ENCODE measurements at regions not wholly inside any gene's neighbourhood (a gene's known extent, or its start where the extent isn't known, plus 50 kb on each side); places are given as distances from the start of the nearest gene placed in this dataset.
"Not testable (repeated sequence)": the region's sequence is repeated elsewhere in the genome, so short reads cannot be mapped to it uniquely, and the experiment has no call there.

DNA sequence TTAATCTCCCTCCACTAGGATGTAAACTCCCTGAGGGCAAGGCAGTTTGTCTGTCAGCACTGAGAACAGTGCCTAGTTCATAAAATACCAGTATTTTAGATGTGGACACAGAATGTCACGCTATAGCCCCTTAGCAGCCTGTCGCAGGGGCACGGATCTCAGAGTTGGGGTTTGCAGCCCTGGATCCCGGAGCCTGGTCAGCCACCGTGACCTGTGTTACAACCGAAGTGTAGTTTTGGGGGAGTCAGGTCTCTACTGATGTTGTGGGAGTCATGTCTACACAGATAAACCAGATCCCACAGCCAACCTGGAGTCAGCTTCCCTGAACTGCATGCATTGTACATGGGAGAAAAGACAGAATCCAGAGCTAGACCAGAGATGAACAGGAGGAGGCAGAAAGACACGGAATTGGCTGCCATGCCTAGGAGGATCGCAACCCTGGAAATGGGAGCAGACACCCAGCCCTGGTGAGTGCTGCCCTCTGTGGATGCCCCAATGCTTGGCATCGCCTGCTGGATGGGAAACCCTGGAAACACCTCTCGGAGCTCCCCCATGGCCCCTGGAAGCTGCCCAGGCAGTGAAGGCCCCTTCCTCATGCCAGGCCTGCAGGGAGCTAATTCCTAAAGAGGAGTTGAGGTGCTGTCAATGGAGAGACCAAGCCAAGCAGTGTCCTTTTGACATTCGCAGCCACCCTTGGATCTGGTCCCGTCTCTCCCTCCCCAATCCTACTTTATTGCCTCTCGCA is 851.3 kb downstream of the TBC1D22A start:
- DNase-seq (ENCODE audit: low spot score) = no peak

DNA sequence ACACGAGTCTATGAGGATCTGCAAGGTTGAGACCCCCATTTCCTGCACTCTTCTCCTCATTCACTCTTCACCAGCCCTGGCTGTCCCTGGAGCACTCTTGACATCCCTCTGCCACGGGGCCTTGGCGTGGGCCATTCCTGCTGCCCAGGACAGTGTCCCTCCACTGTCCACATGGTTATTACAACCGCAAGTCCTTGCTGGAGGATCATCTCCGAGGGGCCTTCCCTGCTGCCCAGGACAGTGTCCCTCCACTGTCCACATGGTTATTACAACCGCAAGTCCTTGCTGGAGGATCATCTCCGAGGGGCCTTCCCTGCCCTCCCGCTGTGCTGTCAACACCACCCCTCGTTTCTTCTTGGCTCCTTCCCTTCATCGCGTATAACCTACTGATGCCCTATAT is 850.7 kb downstream of the TBC1D22A start:
- DNase-seq (ENCODE audit: low spot score) = not testable (repeated sequence)

DNA sequence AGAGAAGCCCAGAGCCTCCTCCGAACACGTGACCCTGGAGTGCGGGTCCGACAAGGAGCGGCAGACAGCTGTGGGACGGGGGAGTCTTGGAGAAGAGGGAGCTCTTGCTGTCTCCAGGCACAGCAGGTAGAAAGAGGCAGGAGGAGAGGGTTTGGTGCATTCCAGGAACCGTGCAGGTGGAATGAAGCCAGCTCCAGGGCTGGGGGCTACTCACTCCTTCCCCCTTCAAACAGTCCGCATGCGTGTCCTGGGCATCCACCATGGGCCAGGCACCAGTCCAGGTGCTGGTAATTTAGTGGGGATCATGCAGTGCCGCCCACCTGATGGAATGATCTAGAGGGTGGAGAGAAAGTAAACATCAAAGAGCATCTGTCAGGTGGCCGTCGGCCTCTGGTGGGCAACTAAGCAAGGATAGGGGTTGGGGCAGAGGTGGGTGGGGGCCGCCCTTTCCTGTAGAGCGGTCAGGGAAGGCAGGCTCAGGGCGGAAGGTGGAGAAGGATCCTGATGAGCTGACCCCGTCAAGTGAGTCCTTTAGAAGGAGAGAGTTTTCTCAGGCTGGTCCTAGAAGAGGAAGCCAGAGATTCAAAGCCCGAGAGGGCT is 850.0 kb downstream of the TBC1D22A start:
- DNase-seq (ENCODE audit: low spot score) = no peak

DNA sequence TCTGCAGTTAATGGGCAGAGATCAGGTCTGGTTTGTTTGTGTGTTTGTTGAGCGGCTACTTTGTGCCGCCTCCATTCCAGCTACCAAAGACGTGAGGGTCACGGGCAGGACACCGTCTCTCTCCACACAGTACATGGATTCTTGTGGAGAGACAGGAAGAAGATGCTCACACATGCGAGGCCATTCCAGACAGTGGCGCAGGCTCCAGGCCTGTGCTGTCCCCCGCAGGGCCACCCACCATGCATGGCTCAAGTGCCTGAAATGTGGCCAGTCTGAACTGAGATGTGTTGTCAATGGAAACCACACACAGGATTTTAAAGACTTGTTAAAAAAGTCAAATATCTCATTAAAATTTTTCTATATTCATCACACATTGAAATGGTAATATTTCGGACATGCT is 848.3 kb downstream of the TBC1D22A start:
- no peak for DNase-seq (ENCODE audit: low spot score)

DNA sequence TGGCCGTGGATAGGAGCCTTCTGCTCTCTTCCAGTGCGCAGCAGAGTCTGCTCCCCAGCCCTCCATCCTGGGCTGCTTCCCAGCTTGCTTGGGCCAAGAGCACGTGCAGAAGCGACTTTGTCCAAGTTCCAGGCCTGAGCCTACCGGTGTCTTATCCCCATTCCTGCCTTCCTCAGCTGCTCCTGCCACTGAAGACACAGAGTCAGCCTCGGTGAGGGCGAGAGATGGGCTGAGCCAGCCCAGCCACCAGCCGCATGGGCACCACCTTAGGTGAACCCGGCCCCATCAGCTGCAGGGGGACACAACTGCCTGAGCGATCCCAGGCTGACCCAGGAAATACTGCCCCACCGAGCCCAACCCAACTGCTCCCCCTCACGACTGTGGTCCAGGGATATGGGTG is 847.8 kb downstream of the TBC1D22A start:
- no peak for DNase-seq (ENCODE audit: low spot score)

DNA sequence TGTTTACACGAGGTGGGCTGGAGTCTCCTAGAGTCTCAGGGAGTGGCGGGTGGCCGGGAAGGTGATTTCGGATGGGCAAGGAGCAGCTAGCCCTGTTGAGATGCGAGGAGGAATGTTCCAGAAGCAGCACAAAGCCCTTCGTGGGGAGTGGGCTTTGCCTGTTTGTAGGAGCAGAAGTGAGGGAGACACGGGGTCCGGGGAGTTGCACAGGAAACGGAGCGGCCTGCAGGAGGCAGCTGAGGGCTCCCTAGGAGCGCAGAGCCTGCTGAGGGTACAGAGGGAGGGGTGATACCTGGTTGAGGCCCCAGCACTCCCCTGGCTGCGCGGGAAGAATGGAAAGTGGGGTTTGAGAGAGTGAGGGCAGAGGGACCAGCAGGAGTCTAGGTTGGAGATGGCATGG is 847.2 kb downstream of the TBC1D22A start:
- DNase-seq (ENCODE audit: low spot score) = no peak

DNA sequence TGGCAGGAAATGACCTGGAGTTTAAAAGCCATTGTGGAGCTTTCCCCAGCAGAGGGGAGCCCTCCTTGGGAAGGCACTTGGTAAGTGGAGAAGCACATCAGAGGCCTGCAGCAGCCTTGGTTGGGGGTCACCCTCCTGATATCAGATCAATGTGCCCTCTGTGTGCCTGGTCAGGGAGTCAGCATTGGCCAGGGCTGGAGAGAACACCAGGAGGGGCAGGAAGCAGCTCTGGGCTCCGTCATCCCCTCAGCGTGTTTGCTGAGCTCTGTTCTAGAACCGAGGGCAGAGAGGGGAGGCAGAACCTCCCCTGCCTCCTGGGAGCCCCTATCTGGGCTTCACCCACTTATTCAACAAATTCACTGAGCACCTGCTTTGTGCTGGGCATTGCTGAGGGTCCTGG is 846.0 kb downstream of the TBC1D22A start:
- no peak for DNase-seq (ENCODE audit: low spot score)

DNA sequence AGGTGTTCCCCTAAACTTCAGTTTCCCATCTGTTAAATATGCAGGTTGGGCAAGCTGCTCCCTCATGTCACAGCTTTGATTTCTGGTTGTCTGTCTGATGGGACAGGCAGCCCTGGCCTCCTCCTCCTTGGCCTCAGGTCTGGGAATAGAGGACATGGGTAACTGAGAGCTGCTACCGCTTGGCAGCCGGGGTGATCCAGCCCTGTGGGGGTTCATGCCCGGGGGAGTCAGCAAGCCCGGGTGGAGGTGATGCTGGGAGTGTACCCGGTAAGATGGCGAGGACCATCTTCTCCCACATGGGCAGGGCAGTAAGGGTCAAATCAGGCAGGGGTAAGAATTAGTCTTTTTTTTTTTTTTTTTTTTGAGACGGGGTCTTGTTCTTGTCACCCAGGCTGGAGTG is 845.0 kb downstream of the TBC1D22A start:
- no peak for DNase-seq (ENCODE audit: low spot score)

DNA sequence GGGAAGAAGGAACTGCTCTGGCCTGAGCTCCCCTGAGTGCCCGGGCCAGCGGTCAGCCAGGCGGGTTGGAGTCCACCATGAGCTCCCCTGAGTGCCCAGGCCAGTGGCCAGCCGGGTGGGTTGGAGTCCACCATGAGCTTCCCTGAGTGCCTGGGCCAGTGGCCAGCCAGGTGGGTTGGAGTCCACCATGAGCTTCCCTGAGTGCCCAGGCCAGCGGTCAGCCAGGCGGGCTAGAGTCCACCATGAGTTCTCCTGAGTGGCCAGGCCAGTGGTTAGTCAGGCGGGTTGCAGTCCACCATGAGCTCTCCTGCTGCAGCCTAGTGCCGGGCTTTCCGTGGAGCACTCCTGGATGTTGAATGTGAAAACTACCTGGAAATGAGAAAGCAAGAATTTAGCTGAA is 844.0 kb downstream of the TBC1D22A start:
- no peak for DNase-seq (ENCODE audit: low spot score)

DNA sequence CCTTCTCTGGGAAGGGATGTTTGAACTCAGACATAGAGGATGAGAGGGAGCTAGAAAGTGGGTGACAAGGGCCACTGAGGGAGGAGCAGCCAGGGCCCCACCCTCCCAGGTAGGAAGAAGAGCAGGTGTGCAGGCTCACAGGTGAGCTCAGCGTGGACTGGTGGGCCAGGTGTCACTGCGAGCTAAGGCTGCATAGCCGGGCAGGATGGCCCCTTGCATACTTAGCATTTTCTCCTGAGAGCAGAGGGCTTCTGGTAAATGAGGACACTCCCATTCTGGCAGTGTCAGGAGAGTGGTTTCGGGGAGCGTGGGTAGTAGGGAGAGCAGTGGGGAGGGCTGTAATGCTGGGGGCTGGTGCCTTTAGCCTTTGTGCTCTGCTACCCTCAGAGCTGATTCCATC is 843.4 kb downstream of the TBC1D22A start:
- no peak for DNase-seq (ENCODE audit: low spot score)

DNA sequence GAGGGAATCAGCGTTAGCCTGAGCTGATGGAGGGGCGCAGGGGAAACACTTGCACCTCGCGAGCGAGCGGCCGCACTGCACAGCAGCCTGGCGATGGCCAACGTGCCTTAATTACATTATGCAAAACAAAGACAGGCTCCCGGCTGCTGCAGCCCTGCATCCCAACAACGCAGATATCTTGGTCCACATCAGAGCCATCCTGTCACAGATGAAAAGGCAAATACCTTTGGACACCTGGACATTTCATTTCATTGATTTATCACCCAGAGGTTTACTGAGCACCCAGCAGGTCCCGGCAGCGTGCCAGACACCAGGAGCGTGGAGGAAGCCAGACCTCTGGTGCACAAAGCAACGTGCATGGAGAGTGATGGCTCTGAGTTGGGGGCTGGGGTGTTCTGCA is 843.0 kb downstream of the TBC1D22A start:
- DNase-seq (ENCODE audit: low spot score) = no peak

DNA sequence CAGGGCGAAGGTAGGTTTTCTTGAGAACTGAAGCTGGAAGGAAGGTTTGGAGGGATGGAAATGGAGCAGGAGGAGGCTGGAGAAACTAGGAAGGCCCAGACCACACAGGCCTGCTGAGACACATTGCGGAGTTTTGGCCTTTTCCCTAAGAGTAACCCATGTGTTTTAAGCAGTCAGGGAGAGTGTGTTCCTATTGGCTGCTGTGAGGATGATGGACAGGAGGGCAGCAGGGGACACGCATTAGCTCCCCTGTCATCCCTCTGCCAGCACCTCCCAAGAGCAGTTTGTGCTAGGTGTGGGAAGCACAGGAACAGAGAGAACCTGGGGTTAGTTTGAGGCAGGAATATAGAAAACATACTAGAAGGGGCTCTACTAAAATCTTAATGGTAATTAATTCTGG is 842.1 kb downstream of the TBC1D22A start:
- DNase-seq (ENCODE audit: low spot score) = no peak

DNA sequence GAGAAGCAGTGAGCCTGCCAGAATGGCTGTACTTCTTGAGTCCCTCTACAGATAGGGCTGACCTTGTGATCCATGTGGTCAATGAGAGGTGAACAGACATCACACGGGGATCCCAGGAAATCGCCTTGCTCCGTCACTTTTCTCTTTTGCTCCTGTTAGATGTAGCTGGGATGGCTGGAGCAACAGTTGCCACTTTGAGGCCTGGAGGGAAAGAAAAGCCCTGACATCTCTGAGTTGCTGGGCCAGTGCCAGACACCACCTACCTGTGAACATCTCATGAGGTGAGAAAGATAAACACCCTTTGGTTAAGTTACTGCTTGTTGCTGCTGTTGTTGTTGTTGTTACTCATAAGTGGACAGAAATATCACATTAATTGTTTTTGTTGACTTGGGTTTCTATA is 840.3 kb downstream of the TBC1D22A start:
- no peak for DNase-seq (ENCODE audit: low spot score)

DNA sequence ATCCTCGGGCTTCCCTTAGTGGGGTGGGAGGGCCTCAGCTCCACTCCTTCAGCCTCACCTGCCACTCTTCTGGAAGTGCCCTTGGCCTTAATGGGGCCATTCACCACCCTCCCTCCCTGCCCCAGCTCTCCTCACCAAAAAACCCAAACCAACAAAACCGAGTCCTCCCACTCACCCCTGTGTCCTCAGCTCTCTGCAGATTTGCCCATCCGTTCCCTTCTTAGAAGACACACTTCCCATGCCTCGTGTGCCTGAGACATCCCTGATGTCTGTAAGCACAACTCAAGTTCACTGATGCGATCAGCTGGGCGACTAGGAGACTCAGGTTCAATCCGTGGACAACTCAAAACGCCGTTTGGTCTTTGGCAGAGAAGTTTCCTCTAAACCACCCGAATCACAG is 839.2 kb downstream of the TBC1D22A start:
- no peak for DNase-seq (ENCODE audit: low spot score)

DNA sequence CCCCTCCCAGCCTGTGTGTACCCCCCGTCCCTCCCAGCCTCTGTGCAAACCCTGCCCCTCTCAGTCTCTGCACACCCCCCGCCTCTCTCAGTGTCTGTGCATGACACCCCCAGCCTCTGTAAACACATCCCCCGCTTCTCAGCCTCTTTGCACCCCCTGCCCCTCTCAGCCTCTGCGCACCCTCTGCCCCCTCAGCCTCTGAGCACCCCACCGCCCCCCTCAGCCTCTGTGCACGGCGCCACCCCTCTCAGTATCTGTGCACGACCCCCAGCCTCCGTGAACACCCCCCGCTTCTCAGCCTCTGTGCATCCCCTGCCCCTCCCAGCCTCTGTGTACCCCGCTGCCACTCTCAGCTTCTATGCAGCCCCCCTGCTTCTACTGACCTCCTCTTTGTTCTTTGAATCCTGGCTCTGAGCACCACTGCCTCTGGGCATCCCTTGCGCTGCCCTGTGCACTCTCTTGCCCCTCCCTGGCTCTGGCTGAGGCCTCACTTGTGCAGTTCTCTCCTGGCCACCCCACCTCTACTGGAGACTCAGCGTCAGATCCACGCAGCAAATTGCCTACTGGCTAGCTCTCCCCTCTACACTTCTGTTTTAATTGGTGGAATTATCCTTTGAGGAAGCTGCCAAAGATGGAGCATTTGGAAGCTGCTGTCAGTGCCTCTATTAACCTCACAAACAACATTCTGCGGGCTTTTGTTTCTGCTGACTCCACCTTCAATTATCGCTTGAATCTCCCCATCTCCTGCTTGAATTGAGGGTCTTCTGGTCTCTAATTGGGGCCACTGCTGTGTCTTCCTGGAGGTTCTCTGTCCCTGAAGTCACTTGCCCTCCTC is 838.6 kb downstream of the TBC1D22A start:
- DNase-seq (ENCODE audit: low spot score) = no peak

DNA sequence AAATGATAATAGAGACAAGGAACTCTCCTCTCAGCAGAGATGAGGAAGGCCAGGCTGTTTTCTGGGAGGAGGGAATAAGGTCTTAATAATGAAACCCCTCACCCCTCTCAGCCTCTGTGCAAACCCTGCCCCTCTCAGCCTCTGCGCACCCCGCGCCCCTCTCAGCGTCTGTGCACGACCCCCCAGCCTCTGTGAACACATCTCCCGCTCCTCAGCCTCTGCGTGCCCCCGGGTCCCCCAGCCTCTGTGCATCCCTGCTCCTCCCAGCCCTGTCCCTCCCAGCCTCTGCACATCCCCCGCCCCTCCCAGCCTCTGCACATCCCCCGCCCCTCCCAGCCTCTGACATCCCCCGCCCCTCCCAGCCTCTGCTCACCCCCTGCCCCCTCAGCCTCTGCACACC is 837.8 kb downstream of the TBC1D22A start:
- DNase-seq (ENCODE audit: low spot score) = no peak

DNA sequence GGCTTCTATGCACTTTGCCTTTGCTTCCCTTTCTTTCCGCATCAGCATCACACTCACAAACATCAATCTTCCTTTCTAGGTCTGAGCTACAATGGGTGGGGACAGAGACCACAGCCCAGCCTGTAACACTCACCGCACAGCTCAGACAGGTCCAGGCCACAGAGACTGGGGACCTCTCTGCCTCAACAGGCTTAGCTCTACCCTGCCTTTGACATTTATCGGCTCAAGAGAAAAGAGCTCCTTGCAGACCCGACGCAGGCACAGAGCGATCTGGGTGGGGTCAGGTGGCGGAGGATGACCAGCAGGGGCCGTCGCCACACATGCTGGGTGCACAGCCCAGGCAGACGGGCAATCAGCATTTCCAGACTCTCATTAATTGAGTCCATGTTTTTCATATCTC is 837.3 kb downstream of the TBC1D22A start:
- no peak for DNase-seq (ENCODE audit: low spot score)

DNA sequence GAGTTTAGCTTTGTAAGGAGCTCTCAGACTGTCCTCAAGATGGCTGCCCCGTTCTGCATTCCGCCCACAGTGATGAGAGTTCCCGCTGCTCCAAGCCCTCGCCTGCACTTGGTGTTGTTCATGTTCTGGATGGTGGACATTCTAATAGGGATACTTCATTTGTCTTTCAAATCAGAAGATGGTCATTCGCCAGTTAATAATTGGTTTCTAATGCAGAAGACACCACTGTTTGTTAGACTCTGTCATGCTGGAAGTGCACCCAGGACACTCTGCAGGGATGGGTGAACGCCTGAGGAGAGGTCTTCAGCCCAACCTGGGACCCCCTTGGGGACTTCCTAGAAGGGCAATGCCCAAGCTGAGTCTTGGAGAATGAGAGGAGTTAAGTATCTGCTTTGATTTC is 836.4 kb downstream of the TBC1D22A start:
- DNase-seq (ENCODE audit: low spot score) = no peak

DNA sequence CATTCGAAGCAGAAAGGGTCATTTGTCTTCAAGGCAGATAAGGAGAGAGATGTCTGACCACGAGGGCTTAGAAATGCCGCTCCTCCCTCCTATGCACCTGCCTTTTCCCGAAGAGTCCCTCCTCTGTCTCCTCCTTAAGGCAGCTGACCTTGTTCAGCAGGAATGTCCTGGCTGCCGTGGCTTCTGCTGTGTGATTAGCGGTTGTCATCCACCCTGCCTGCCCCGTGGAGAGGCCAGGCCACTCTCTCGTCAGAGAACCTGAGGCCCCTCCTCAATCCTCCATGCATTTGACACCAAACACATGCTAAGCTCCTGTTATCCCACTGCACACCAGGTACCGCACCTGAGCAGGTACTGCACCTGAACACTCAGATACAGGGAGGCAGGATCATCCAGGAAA is 834.6 kb downstream of the TBC1D22A start:
- no peak for DNase-seq (ENCODE audit: low spot score)

DNA sequence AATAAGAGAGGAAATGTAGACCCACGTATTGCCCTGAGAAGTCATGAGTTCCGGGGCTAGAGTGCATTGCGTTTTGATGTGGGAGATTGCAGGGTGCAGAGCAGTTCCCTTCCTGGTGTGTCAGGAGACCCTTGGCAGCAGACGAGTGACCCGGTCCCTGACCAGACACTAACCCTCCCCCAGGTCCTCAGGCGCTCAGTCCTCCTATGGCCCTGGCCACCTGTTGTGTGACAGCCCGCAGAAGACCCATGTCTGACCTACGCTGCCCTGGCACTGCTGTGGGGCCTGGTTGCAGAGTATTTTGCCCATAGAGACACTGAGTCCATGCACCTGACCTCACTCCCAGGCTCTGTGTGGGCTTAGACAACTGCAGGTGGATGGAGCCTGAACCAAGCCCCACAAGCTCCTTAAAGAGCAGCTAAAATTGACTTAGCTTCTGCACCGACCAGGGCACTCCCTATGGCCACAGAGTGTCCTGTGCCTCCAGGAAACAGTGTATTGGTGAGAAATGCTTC is 833.8 kb downstream of the TBC1D22A start:
- no peak for DNase-seq (ENCODE audit: low spot score)

DNA sequence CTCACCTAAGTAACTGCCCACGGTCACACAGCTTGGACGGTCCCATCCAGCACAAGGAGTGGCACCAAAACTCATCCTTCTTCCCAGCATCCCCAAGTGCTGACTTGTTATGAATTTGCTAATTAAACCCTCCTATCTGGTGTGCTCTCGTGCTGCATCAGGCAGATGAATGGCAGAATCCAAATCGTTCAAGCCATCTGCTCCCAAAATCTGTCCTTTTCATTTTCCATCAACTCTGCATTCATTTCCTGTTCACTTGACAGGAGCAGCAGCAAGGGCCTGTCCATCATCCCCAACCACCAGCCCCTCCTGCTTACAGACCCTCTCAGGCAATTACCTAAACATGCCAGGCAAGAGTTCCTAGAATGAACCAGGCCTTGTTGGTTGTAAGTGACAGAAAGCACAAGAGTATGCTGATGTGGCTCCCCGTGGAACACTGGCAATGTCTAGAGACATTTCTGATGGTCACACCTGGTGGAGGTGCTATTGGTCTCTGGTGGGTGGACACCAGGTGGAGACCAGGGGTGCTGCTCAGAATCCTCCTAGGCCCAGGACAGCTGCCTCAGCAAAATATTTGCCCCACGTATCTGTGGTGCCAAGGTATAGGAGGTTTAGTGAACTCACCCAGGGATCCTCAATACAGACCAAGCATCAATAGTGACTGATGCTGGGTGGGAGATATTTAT is 832.5 kb downstream of the TBC1D22A start:
- DNase-seq (ENCODE audit: low spot score) = no peak

DNA sequence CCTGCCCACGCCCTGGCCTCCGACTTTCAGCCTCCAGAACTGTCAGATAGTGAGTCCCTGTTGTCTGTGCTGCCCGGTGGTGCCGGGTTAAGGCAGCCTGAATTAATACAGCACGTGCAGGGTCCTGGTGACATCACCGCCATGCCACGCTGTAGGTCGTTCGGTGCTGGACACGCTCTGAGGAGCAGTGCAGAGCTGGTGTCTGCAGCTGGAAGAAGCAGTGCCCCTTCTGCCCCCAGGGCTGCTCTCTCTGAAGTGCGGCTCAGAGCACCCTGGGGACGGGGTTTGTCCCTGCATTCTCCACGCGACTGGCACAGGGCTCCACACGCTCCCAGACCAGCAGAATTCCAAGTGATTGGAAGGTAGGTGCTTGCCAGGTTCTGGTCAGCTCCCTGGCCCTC is 831.5 kb downstream of the TBC1D22A start:
- no peak for DNase-seq (ENCODE audit: low spot score)
